Astrocyte (in vitro differentiated cells and primary cell): ENCODE measurements at regions not wholly inside any gene's neighbourhood (a gene's known extent, or its start where the extent isn't known, plus 50 kb on each side); places are given as distances from the start of the nearest gene placed in this dataset.

Experiments used
- EZH2 ChIP-seq: IDR thresholded peaks from 2 replicates; pipeline ENCODE4 v1.6.1; 2012; ENCODE audit warnings: mild to moderate bottlenecking, low read length, inconsistent platforms; ENCODE audit not compliant: insufficient read depth
- TF ChIP-seq, protein P1 (sequence below): IDR thresholded peaks from 2 replicates; pipeline ENCODE4 v1.5.1; 2011; ENCODE audit warnings: low read depth, mild to moderate bottlenecking, inconsistent platforms, low read length, moderate library complexity; ENCODE audit not compliant: insufficient read depth

GRCh38 chr7:121755818-121756552, 117.0 kb upstream of the PTPRZ1 start:
- TF ChIP-seq, protein P1, sequence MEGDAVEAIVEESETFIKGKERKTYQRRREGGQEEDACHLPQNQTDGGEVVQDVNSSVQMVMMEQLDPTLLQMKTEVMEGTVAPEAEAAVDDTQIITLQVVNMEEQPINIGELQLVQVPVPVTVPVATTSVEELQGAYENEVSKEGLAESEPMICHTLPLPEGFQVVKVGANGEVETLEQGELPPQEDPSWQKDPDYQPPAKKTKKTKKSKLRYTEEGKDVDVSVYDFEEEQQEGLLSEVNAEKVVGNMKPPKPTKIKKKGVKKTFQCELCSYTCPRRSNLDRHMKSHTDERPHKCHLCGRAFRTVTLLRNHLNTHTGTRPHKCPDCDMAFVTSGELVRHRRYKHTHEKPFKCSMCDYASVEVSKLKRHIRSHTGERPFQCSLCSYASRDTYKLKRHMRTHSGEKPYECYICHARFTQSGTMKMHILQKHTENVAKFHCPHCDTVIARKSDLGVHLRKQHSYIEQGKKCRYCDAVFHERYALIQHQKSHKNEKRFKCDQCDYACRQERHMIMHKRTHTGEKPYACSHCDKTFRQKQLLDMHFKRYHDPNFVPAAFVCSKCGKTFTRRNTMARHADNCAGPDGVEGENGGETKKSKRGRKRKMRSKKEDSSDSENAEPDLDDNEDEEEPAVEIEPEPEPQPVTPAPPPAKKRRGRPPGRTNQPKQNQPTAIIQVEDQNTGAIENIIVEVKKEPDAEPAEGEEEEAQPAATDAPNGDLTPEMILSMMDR, result no peak
- TF ChIP-seq EZH2, result no peak
